ENCODE measurements at regions not wholly inside any gene's neighbourhood (a gene's known extent, or its start where the extent isn't known, plus 50 kb on each side); places are given as distances from the start of the nearest gene placed in this dataset.

GRCh38 chr2:122074201-122074600, 318.8 kb downstream of the TSN start:
- DNase-seq (ENCODE audit: low read depth): no peak
- no peak for TF ChIP-seq CTCF (IDR thresholded peaks at IDR 0.05; ENCODE audit: control insufficient read depth, extremely low read depth, insufficient read depth)
- H3K4me3 ChIP-seq (ENCODE audit: low read depth, low read length): no peak overlapping the region

DNA sequence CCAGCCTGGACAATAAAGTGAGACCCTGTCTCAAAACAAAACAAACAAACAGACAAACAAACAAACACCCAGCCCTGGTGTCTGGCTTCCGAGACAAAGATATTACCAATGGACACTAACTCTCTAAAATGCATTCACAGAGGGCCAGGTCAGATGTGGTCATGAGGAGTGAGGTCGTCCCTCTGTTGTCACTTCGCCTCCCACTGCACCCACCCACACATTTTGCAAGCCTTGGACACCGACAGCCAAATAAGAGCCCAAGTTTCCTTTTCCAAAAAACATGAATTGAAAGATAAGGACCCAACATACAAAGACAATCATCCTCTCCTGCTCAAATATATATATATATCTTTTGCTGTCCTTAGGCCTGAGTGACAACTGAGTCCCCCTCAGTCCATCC, 319.9 kb downstream of the TSN start:
- no peak for DNase-seq (ENCODE audit: low read depth)
- H3K4me3 ChIP-seq (ENCODE audit: low read depth, low read length): no peak overlapping the region
- TF ChIP-seq CTCF (IDR thresholded peaks at IDR 0.05; ENCODE audit: control insufficient read depth, extremely low read depth, insufficient read depth): no peak

GRCh38 chr2:122077114-122077513, 321.7 kb downstream of the TSN start:
- no peak for DNase-seq (ENCODE audit: low read depth)
- TF ChIP-seq CTCF (IDR thresholded peaks at IDR 0.05; ENCODE audit: control insufficient read depth, extremely low read depth, insufficient read depth): no peak
- H3K4me3 ChIP-seq (ENCODE audit: low read depth, low read length): no peak overlapping the region

- H3K4me3 ChIP-seq (ENCODE audit: low read depth, low read length): no peak overlapping the region
- TF ChIP-seq CTCF (IDR thresholded peaks at IDR 0.05; ENCODE audit: control insufficient read depth, extremely low read depth, insufficient read depth): no peak
- DNase-seq (ENCODE audit: low read depth): no peak
These were observed 322.3 kb downstream of the TSN start for GRCh38 chr2:122077771-122078170.

DNA sequence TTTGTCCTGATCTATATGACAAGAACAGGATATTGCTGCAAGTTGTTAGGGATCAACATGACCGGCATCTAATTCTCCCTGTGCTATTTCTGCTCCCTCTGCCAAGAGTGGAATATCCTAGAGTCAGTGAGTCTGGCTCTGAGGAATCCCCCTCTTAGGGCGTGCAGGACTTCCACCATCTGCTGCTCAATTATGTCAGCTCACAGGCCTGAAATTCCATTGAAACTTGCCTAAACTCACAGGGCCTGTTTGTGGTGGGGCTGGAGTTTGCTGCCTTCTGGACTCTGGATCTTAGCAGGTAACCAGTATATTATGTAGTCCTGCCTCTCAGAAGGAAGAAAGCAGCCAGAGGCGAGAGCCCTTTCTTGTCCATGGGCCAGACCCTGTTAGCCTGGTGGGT, 323.0 kb downstream of the TSN start:
- no peak for DNase-seq (ENCODE audit: low read depth)
- TF ChIP-seq CTCF (IDR thresholded peaks at IDR 0.05; ENCODE audit: control insufficient read depth, extremely low read depth, insufficient read depth): no peak

GRCh38 chr2:122079844-122080243, 324.4 kb downstream of the TSN start:
- H3K4me3 ChIP-seq (ENCODE audit: low read depth, low read length): no peak overlapping the region
- no peak for DNase-seq (ENCODE audit: low read depth)
- no peak for TF ChIP-seq CTCF (IDR thresholded peaks at IDR 0.05; ENCODE audit: control insufficient read depth, extremely low read depth, insufficient read depth)

More for the DNA sequence above, 323.0 kb downstream of the TSN start:
- no peak overlapping the region for H3K4me3 ChIP-seq (ENCODE audit: low read depth, low read length)

- no peak for TF ChIP-seq CTCF (IDR thresholded peaks at IDR 0.05; ENCODE audit: control insufficient read depth, extremely low read depth, insufficient read depth)
- no peak for DNase-seq (ENCODE audit: low read depth)
- H3K4me3 ChIP-seq (ENCODE audit: low read depth, low read length): no peak overlapping the region
These were observed 324.9 kb downstream of the TSN start for GRCh38 chr2:122080316-122080715.

Data from LNCaP clone FGC (cell line).